NCI-H526 (cell line): ENCODE measurements at regions not wholly inside any gene's neighbourhood (a gene's known extent, or its start where the extent isn't known, plus 50 kb on each side); places are given as distances from the start of the nearest gene placed in this dataset.

Experiments
- DNase-seq, 2 experiments: peaks; one replicate each; lab custom pipeline; 2025; lab: John Stamatoyannopoulos, UW

- DNase-seq, result peak; percentile 7 to 10
Measured at GRCh38 chr14:55500219-55500701, 59.8 kb upstream of the TBPL2 start.

- DNase-seq, result no peak
Measured at GRCh38 chr14:55500708-55501107, 60.3 kb upstream of the TBPL2 start.

- peak in 1 of 2 experiments; percentile 7 for DNase-seq
Measured at GRCh38 chr14:55502746-55503284, 62.4 kb upstream of the TBPL2 start.

GRCh38 chr14:55505846-55506245, 65.4 kb upstream of the TBPL2 start:
- DNase-seq, result peak in 1 of 2 experiments; percentile 5

GRCh38 chr14:55508676-55509075, 68.3 kb upstream of the TBPL2 start:
- DNase-seq, result no peak

- DNase-seq, result no peak
Measured at GRCh38 chr14:55512421-55512820, 67.6 kb upstream of the KTN1 start.

GRCh38 chr14:55513491-55513890, 66.5 kb upstream of the KTN1 start:
- DNase-seq, result no peak

GRCh38 chr14:55514819-55515490, 65.1 kb upstream of the KTN1 start:
- peak; percentile 55 to 64 for DNase-seq

- no peak for DNase-seq
Measured at GRCh38 chr14:55516776-55517175, 63.2 kb upstream of the KTN1 start.

- no peak for DNase-seq
Measured at GRCh38 chr14:55518391-55518790, 61.6 kb upstream of the KTN1 start.

GRCh38 chr14:55519473-55520080, 60.4 kb upstream of the KTN1 start:
- DNase-seq, result no peak

GRCh38 chr14:55523321-55523720, 56.7 kb upstream of the KTN1 start:
- DNase-seq, result no peak
